Testis (tissue), 2 donors: ENCODE measurements at regions not wholly inside any gene's neighbourhood (a gene's known extent, or its start where the extent isn't known, plus 50 kb on each side); places are given as distances from the start of the nearest gene placed in this dataset.

Source experiments
- POLR2A ChIP-seq: fragments of 450-650 bp; IDR thresholded peaks from one replicate; pipeline ENCODE4 v1.6.1; 2017; ENCODE audit warnings: antibody characterized with exemption, mild to moderate bottlenecking, moderate library complexity
- TF ChIP-seq, protein P1 (sequence below), 3 experiments: fragments of 450-650 bp in 2 of 3; fragments of 200-600 bp in 1 of 3; sonication (generic) in 1 of 3; IDR thresholded peaks; one replicate each; pipeline ENCODE4 v1.5.1; 2016 to 2019; ENCODE audit warnings: antibody characterized with exemption in 3 of 3, mild to moderate bottlenecking in 2 of 3, moderate library complexity in 1 of 3

DNA sequence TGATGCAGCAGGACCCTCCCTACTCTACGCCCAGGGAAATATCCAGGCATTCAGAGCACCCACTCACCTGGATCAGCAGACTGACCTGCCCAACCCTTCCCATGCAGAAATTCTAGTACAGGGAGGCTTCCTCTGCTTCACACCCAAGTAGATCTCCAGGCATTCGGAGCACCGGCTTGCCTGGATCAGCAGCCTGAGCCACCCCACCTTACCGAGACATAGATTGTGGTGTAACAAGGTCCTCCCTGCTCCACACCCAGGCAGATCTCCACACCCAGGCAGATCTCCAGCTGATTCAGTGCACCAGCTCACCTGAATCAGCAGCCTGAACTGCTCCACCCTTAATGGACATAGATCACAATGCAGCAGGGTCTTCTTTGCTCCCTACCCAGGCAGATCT lies 215.1 kb upstream of the CPEB2 start:
- TF ChIP-seq, protein P1, sequence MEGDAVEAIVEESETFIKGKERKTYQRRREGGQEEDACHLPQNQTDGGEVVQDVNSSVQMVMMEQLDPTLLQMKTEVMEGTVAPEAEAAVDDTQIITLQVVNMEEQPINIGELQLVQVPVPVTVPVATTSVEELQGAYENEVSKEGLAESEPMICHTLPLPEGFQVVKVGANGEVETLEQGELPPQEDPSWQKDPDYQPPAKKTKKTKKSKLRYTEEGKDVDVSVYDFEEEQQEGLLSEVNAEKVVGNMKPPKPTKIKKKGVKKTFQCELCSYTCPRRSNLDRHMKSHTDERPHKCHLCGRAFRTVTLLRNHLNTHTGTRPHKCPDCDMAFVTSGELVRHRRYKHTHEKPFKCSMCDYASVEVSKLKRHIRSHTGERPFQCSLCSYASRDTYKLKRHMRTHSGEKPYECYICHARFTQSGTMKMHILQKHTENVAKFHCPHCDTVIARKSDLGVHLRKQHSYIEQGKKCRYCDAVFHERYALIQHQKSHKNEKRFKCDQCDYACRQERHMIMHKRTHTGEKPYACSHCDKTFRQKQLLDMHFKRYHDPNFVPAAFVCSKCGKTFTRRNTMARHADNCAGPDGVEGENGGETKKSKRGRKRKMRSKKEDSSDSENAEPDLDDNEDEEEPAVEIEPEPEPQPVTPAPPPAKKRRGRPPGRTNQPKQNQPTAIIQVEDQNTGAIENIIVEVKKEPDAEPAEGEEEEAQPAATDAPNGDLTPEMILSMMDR (IDR thresholded peaks at IDR 0.05): no peak
- no peak for TF ChIP-seq POLR2A
